ENCODE measurements at regions not wholly inside any gene's neighbourhood (a gene's known extent, or its start where the extent isn't known, plus 50 kb on each side); places are given as distances from the start of the nearest gene placed in this dataset.

DNA sequence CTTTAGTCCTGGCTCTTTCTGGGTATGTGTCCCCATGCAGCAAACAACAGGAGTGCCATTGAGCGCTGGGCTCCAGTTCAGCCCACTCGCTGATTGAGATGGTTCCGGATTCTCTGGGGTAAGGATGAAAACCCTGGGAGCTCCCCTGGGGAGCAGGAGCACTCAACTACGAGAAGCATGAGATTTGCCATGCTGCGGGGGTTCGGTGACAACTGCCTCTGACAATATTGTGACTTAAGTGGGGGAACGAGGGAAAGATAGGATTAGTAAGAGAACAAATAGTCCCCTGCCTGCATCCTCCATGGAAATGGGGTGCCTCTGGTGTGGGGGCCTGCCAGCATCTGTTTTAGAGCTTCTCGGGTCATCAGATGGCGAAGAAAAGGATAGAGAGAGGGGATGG, 123.6 kb upstream of the IPO9 start (continued):
- TF ChIP-seq KDM5A (IDR thresholded peaks at IDR 0.05; ENCODE audit: low read length) (no peak), SP1 (IDR thresholded peaks at IDR 0.05; ENCODE audit: low read depth, low read length) (no peak), CHD1 (IDR thresholded peaks at IDR 0.05; ENCODE audit: low read depth, low read length) (no peak), TCF12 (IDR thresholded peaks at IDR 0.05; ENCODE audit: low read depth, low read length) (no peak), CBX5 (IDR thresholded peaks at IDR 0.05; ENCODE audit: low read depth, low read length) (no peak), GTF2F1 (IDR thresholded peaks at IDR 0.05; ENCODE audit: borderline replicate concordance, low read depth, low read length) (no peak), SIN3A (conservative IDR thresholded peaks at IDR 0.05 in 1 of 2, IDR thresholded peaks at IDR 0.05 in 1 of 2; ENCODE audit: low read depth in 1 of 2, low read length in 2 of 2) (no peak), NRF1 (IDR thresholded peaks at IDR 0.05; ENCODE audit: low read depth, low read length) (no peak)
- TF ChIP-seq, protein P1, sequence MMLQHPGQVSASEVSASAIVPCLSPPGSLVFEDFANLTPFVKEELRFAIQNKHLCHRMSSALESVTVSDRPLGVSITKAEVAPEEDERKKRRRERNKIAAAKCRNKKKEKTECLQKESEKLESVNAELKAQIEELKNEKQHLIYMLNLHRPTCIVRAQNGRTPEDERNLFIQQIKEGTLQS (IDR thresholded peaks at IDR 0.05; ENCODE audit: insufficient read depth, low read depth, low read length) = no peak

Data from H1 (cell line).